GM12875 (cell line): ENCODE measurements at regions not wholly inside any gene's neighbourhood (a gene's known extent, or its start where the extent isn't known, plus 50 kb on each side); places are given as distances from the start of the nearest gene placed in this dataset.
"Not testable (repeated sequence)": the region's sequence is repeated elsewhere in the genome, so short reads cannot be mapped to it uniquely, and the experiment has no call there.

ENCODE experiments used
- H3K4me3 ChIP-seq: one replicate; pipeline ENCODE4 v1.5.1; 2011; ENCODE audit warnings: low read depth, low read length, control low read depth
- CTCF ChIP-seq: IDR thresholded peaks from 2 replicates; pipeline ENCODE4 v1.5.1; 2011; ENCODE audit warnings: low read depth, mild to moderate bottlenecking, control low read depth, inconsistent platforms, low read length, moderate library complexity, borderline replicate concordance; ENCODE audit not compliant: insufficient read depth

GRCh38 chr5:87126869-87127268 is 140.8 kb upstream of the RASA1 start:
- no peak overlapping the region for H3K4me3 ChIP-seq
- no peak for TF ChIP-seq CTCF

GRCh38 chr5:87127426-87127825 is 140.3 kb upstream of the RASA1 start:
- no peak for TF ChIP-seq CTCF
- H3K4me3 ChIP-seq, result no peak overlapping the region

GRCh38 chr5:87127956-87128687 is 139.6 kb upstream of the RASA1 start:
- no peak overlapping the region for H3K4me3 ChIP-seq
- no peak for TF ChIP-seq CTCF

- TF ChIP-seq CTCF, result no peak
These were observed 138.6 kb upstream of the RASA1 start for GRCh38 chr5:87129046-87129445.

GRCh38 chr5:87132696-87133095 is 135.0 kb upstream of the RASA1 start:
- no peak for TF ChIP-seq CTCF

More at GRCh38 chr5:87129046-87129445, 138.6 kb upstream of the RASA1 start:
- no peak overlapping the region for H3K4me3 ChIP-seq

GRCh38 chr5:87134513-87134912 is 133.2 kb upstream of the RASA1 start:
- H3K4me3 ChIP-seq, result not testable (repeated sequence)

More at GRCh38 chr5:87132696-87133095, 135.0 kb upstream of the RASA1 start:
- H3K4me3 ChIP-seq, result no peak overlapping the region

GRCh38 chr5:87136096-87136495 is 131.6 kb upstream of the RASA1 start:
- TF ChIP-seq CTCF, result no peak
- H3K4me3 ChIP-seq, result no peak overlapping the region

GRCh38 chr5:87136733-87137132 is 130.9 kb upstream of the RASA1 start:
- no peak for TF ChIP-seq CTCF

More at GRCh38 chr5:87136733-87137132, 130.9 kb upstream of the RASA1 start:
- no peak overlapping the region for H3K4me3 ChIP-seq
